ENCODE measurements at regions not wholly inside any gene's neighbourhood (a gene's known extent, or its start where the extent isn't known, plus 50 kb on each side); places are given as distances from the start of the nearest gene placed in this dataset.

- no peak for DNase-seq
Measured at GRCh38 chr4:178309890-178310289, 867.7 kb upstream of the AGA start.

GRCh38 chr4:178311997-178312396, 869.8 kb upstream of the AGA start:
- no peak for DNase-seq

- DNase-seq: no peak
Measured at GRCh38 chr4:178314287-178314686, 872.0 kb upstream of the AGA start.

GRCh38 chr4:178316211-178316610, 874.0 kb upstream of the AGA start:
- DNase-seq: no peak

GRCh38 chr4:178320003-178320402, 877.8 kb upstream of the AGA start:
- DNase-seq: no peak

GRCh38 chr4:178322524-178323183, 880.4 kb upstream of the AGA start:
- no peak for DNase-seq

- DNase-seq: no peak
Measured at GRCh38 chr4:178329226-178329872, 887.1 kb upstream of the AGA start.

- no peak for DNase-seq
Measured at GRCh38 chr4:178333355-178333754, 891.1 kb upstream of the AGA start.

GRCh38 chr4:178339769-178340168, 897.5 kb upstream of the AGA start:
- no peak for DNase-seq

- no peak for DNase-seq
Measured at GRCh38 chr4:178340468-178340867, 898.2 kb upstream of the AGA start.

GRCh38 chr4:178344096-178344495, 901.9 kb upstream of the AGA start:
- DNase-seq: no peak

GRCh38 chr4:178347111-178347510, 904.9 kb upstream of the AGA start:
- DNase-seq: no peak

- no peak for DNase-seq
Measured at GRCh38 chr4:178349601-178350000, 907.4 kb upstream of the AGA start.

GRCh38 chr4:178351185-178351584, 908.9 kb upstream of the AGA start:
- no peak for DNase-seq

- DNase-seq: no peak
Measured at GRCh38 chr4:178356725-178357124, 914.5 kb upstream of the AGA start.

- no peak for DNase-seq
Measured at GRCh38 chr4:178385481-178385880, 943.2 kb upstream of the AGA start.

- no peak for DNase-seq
Measured at GRCh38 chr4:178387756-178388155, 945.5 kb upstream of the AGA start.

GRCh38 chr4:178395798-178396197, 953.6 kb upstream of the AGA start:
- no peak for DNase-seq

GRCh38 chr4:178412455-178412854, 970.2 kb upstream of the AGA start:
- DNase-seq: no peak

GRCh38 chr4:178414042-178414441, 971.8 kb upstream of the AGA start:
- DNase-seq: no peak

- no peak for DNase-seq
Measured at GRCh38 chr4:178414881-178415446, 972.7 kb upstream of the AGA start.

- no peak for DNase-seq
Measured at GRCh38 chr4:178415925-178416324, 973.7 kb upstream of the AGA start.

GRCh38 chr4:178423366-178423765, 981.1 kb upstream of the AGA start:
- DNase-seq: no peak

GRCh38 chr4:178426871-178427270, 984.6 kb upstream of the AGA start:
- DNase-seq: no peak

GRCh38 chr4:178427663-178428062, 985.4 kb upstream of the AGA start:
- no peak for DNase-seq

Measured in right forelimb (tissue), 1 donor.